Lower lobe of right lung (tissue), 2 donors: ENCODE measurements at regions not wholly inside any gene's neighbourhood (a gene's known extent, or its start where the extent isn't known, plus 50 kb on each side); places are given as distances from the start of the nearest gene placed in this dataset.

Experiments used
- ATAC-seq, 2 donors: fragments of 200-7000 bp; cut with Tn5 transposase; one replicate each; pipeline ENCODE4 v1.9.1; 2020 to 2022; ENCODE audit warnings: mild to moderate bottlenecking in 2 of 2, moderate library complexity in 2 of 2
- DNase-seq: peaks from one replicate; pipeline ENCODE4 v3.0.0-alpha.2; 2020
- H3K27ac ChIP-seq: fragments of 200-600 bp; one replicate; pipeline ENCODE4 v1.8.0; 2022
- H3K27me3 ChIP-seq: fragments of 200-600 bp; one replicate; pipeline ENCODE4 v1.8.0; 2022; ENCODE audit warnings: low read depth
- H3K36me3 ChIP-seq: fragments of 200-600 bp; one replicate; pipeline ENCODE4 v1.8.0; 2022; ENCODE audit warnings: mild to moderate bottlenecking
- H3K4me1 ChIP-seq: fragments of 200-600 bp; one replicate; pipeline ENCODE4 v1.8.0; 2022
- H3K4me3 ChIP-seq: fragments of 200-600 bp; one replicate; pipeline ENCODE4 v1.8.0; 2022; ENCODE audit warnings: mild to moderate bottlenecking
- H3K9me3 ChIP-seq: fragments of 200-600 bp; one replicate; pipeline ENCODE4 v1.8.0; 2022
- intact Hi-C: fragments of 100-400 bp; cut with DNase I; formaldehyde crosslinking; loops from one replicate; pipeline ENCODE4 v1.11.0; 2022
- TF ChIP-seq, protein P1 (sequence below): fragments of 200-600 bp; IDR thresholded peaks from one replicate; pipeline ENCODE4 v1.8.0; 2022; ENCODE audit warnings: antibody characterized with exemption, mild to moderate bottlenecking
- donor health status: DM: no; HTN: yes; CAD: no; lungs with severe emphysema.

GRCh38 chr10:89153971-89154370 lies 53.1 kb downstream of the CH25H start:
- Histone ChIP-seq H3K27me3 (no peaks in the 10 kb centered on the region), H3K27ac (no peak overlapping the region), H3K36me3 (no peaks in the 10 kb centered on the region), H3K4me3 (no peak overlapping the region), H3K4me1 (no peaks in the 10 kb centered on the region), H3K9me3 (no peaks in the 10 kb centered on the region)
- no peak for ATAC-seq
- intact Hi-C loops = no loop called here
- DNase-seq = no peak
- TF ChIP-seq, protein P1, sequence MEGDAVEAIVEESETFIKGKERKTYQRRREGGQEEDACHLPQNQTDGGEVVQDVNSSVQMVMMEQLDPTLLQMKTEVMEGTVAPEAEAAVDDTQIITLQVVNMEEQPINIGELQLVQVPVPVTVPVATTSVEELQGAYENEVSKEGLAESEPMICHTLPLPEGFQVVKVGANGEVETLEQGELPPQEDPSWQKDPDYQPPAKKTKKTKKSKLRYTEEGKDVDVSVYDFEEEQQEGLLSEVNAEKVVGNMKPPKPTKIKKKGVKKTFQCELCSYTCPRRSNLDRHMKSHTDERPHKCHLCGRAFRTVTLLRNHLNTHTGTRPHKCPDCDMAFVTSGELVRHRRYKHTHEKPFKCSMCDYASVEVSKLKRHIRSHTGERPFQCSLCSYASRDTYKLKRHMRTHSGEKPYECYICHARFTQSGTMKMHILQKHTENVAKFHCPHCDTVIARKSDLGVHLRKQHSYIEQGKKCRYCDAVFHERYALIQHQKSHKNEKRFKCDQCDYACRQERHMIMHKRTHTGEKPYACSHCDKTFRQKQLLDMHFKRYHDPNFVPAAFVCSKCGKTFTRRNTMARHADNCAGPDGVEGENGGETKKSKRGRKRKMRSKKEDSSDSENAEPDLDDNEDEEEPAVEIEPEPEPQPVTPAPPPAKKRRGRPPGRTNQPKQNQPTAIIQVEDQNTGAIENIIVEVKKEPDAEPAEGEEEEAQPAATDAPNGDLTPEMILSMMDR = no peak

- no peak for ATAC-seq
- Histone ChIP-seq H3K27ac (no peak overlapping the region), H3K27me3 (no peaks in the 10 kb centered on the region), H3K4me3 (no peak overlapping the region), H3K4me1 (no peaks in the 10 kb centered on the region), H3K9me3 (peaks cover under 1% of the 10 kb centered on the region), H3K36me3 (no peaks in the 10 kb centered on the region)
- TF ChIP-seq, protein P1 = no peak
- intact Hi-C loops = no loop called here
- DNase-seq = no peak
Measured at GRCh38 chr10:89153116-89153515, 54.0 kb downstream of the CH25H start.

DNA sequence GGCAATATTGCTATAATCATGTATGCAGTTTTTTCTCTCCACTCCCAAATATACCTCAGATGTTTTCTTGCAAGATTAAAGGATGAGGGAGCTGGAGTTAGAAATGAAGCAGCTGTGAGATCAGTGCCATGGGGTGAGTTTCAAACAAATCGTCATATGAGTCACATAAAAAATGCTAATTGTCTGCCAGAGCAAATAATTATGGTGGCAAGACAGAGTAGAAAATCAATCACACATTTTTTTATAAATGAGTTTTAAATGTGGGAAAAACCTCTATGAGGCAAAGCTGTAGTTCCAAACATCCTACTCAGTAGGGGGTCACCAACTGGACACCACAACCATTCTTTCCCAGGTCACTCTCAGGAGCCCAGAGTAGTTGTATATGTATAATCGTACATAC lies 55.3 kb downstream of the CH25H start:
- ATAC-seq = no peak
- no peak for DNase-seq
- TF ChIP-seq, protein P1 = no peak
- Histone ChIP-seq H3K4me3 (no peak overlapping the region), H3K9me3 (peaks cover 3% of the 10 kb centered on the region), H3K36me3 (no peaks in the 10 kb centered on the region), H3K27me3 (no peaks in the 10 kb centered on the region), H3K27ac (no peak overlapping the region), H3K4me1 (no peaks in the 10 kb centered on the region)
- intact Hi-C loops = no loop called here

DNA sequence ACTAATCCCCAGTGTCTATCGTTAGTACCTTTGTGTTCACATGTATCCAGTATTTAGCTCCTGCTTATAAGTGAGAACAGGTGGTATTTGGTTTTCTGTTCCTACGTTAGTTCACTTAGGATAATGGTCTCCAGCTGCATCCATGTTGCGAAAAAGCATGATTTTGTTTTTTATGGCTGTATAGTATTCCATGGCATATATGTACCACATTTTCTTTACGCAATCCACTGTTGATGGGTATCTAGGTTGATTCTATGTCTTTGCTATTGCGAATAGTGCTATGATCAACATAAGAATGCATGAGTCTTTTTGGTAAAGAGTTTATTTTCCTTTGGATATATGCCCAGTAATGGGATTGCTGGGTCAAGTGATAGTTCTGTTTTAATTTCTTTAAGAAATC lies 59.1 kb downstream of the CH25H start:
- Histone ChIP-seq H3K27me3 (no peaks in the 10 kb centered on the region), H3K27ac (no peak overlapping the region), H3K4me3 (no peak overlapping the region), H3K4me1 (no peaks in the 10 kb centered on the region), H3K36me3 (no peaks in the 10 kb centered on the region), H3K9me3 (peaks cover 3% of the 10 kb centered on the region)
- DNase-seq = no peak
- TF ChIP-seq, protein P1 = no peak
- no peak for ATAC-seq
- intact Hi-C loops = no loop called here

DNA sequence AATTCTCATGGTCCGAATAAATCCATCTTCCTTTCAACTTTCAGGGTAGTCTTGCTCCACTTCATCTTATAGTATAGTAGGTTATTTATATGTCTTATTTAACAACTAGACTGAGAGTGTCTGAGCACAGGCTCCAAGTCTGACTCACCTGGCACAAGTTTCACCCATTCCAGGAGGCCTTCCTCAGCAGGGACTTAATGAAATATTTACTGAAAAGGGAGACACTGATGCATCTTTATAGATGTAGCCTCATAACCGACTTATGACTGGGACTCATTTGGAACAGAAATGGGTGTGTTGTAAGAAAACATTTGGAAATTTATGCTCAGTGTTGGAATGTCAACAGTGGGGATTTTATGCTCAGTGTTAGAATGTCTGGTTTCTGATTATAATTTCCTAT lies 59.9 kb downstream of the CH25H start:
- intact Hi-C loops = no loop called here
- Histone ChIP-seq H3K4me3 (no peak overlapping the region), H3K4me1 (no peaks in the 10 kb centered on the region), H3K36me3 (no peaks in the 10 kb centered on the region), H3K9me3 (peaks cover 3% of the 10 kb centered on the region), H3K27ac (no peak overlapping the region), H3K27me3 (no peaks in the 10 kb centered on the region)
- TF ChIP-seq, protein P1 = no peak
- ATAC-seq (no peak), DNase-seq (no peak)

GRCh38 chr10:89144836-89145235 lies 62.3 kb downstream of the CH25H start:
- no peak for ATAC-seq
- H3K27ac ChIP-seq = no peak overlapping the region
- H3K36me3 ChIP-seq = no peaks in the 10 kb centered on the region
- intact Hi-C loops = no loop called here
- H3K9me3 ChIP-seq = peaks cover 3% of the 10 kb centered on the region
- no peak overlapping the region for H3K4me3 ChIP-seq
- TF ChIP-seq, protein P1 = no peak
- H3K27me3 ChIP-seq = no peaks in the 10 kb centered on the region
- DNase-seq = no peak
- H3K4me1 ChIP-seq = no peaks in the 10 kb centered on the region
